ENCODE measurements at regions not wholly inside any gene's neighbourhood (a gene's known extent, or its start where the extent isn't known, plus 50 kb on each side); places are given as distances from the start of the nearest gene placed in this dataset.

DNA sequence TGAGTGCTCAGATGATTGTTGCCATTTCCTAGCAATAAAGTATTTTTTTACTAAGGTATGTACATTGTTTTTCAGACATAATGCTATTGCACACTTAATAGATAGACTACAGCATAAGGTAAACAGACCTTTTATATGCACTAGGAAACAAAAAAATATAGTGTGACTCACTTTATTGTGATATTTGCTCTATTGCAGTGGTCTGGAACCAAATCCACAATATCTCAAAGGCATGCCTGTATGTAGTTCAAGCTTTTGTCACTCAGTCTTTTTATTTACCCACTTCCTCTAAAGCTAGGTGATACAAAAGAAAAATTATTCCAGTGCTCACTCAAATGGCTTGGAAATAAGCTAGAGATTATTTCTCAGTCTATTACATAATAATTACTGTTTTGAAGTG, 209.9 kb upstream of the VEPH1 start:
- Histone ChIP-seq H3K36me3 (ENCODE audit: control insufficient read depth in 2 of 2, extremely low read depth in 1 of 2, insufficient read depth in 2 of 2, low read length in 2 of 2) (no peaks in the 10 kb centered on the region), H3K4me2 (ENCODE audit: control insufficient read depth, extremely low read depth, insufficient read depth, low read depth, low read length) (no peak overlapping the region), H4K20me1 (ENCODE audit: control insufficient read depth, extremely low read depth, insufficient read depth, low read length) (no peaks in the 10 kb centered on the region), H3K4me3 (ENCODE audit: control insufficient read depth in 2 of 3, extremely low read depth in 1 of 3, insufficient read depth in 2 of 3, low read depth in 1 of 3, low read length in 3 of 3) (no peak overlapping the region), H3K27ac (ENCODE audit: control insufficient read depth, insufficient read depth, low read length) (no peak overlapping the region), H3K27me3 (ENCODE audit: control insufficient read depth, extremely low read depth, insufficient read depth, low read length) (no peaks in the 10 kb centered on the region), H3K79me2 (ENCODE audit: control insufficient read depth, insufficient read depth, low read length) (no peaks in the 10 kb centered on the region), H2AFZ (ENCODE audit: control insufficient read depth, low read length) (no peak overlapping the region), H3K9me1 (ENCODE audit: control insufficient read depth, extremely low read depth, insufficient read depth, low read length) (no peaks in the 10 kb centered on the region), H3K9me3 (ENCODE audit: control insufficient read depth, low read depth, low read length) (no peaks in the 10 kb centered on the region), H3K4me1 (ENCODE audit: control insufficient read depth, extremely low read depth, insufficient read depth, low read length) (no peaks in the 10 kb centered on the region), H3K9ac (ENCODE audit: control insufficient read depth, extremely low read depth, insufficient read depth, low read length) (no peak overlapping the region)
- TF ChIP-seq, protein P1, sequence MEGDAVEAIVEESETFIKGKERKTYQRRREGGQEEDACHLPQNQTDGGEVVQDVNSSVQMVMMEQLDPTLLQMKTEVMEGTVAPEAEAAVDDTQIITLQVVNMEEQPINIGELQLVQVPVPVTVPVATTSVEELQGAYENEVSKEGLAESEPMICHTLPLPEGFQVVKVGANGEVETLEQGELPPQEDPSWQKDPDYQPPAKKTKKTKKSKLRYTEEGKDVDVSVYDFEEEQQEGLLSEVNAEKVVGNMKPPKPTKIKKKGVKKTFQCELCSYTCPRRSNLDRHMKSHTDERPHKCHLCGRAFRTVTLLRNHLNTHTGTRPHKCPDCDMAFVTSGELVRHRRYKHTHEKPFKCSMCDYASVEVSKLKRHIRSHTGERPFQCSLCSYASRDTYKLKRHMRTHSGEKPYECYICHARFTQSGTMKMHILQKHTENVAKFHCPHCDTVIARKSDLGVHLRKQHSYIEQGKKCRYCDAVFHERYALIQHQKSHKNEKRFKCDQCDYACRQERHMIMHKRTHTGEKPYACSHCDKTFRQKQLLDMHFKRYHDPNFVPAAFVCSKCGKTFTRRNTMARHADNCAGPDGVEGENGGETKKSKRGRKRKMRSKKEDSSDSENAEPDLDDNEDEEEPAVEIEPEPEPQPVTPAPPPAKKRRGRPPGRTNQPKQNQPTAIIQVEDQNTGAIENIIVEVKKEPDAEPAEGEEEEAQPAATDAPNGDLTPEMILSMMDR (optimal IDR thresholded peaks at IDR 0.05 in 1 of 3, IDR thresholded peaks at IDR 0.05 in 1 of 3, conservative IDR thresholded peaks at IDR 0.05 in 1 of 3; ENCODE audit: extremely low read depth in 1 of 3, insufficient read depth in 2 of 3, low read length in 3 of 3) = no peak
- no peak for TF ChIP-seq EZH2 (IDR thresholded peaks at IDR 0.05; ENCODE audit: low read length)
- DNase-seq (ENCODE audit: low read depth, low spot score) (no peak), FAIRE-seq (no peak)
- dilution Hi-C loops (cut with MboI; ENCODE audit: extremely low pct_ligation_motif_present, low sequenced_read_pairs) = no loop called here

DNA sequence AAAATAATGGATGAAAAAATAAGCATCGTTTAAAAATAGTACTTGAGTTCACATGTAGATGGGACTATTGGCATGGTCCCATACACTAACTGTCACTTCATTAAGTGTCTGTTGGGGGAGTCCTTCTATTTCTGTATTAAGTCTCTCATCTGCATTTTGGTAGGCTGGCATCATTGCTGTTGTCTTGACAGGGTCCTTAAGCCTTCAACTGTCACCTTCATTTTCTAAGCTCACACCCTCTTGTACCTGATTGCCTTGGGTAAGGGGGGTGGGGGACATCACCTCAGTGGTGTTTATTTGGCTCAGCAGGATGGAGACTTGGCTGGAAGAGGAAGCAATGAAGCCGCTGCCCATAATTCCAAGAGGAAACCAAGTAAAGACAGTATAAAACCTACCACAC, 202.0 kb upstream of the VEPH1 start:
- Histone ChIP-seq H3K36me3 (ENCODE audit: control insufficient read depth in 2 of 2, extremely low read depth in 1 of 2, insufficient read depth in 2 of 2, low read length in 2 of 2) (no peaks in the 10 kb centered on the region), H2AFZ (ENCODE audit: control insufficient read depth, low read length) (no peak overlapping the region), H3K4me2 (ENCODE audit: control insufficient read depth, extremely low read depth, insufficient read depth, low read depth, low read length) (no peak overlapping the region), H3K9me3 (ENCODE audit: control insufficient read depth, low read depth, low read length) (no peaks in the 10 kb centered on the region), H3K4me1 (ENCODE audit: control insufficient read depth, extremely low read depth, insufficient read depth, low read length) (no peaks in the 10 kb centered on the region), H3K27ac (ENCODE audit: control insufficient read depth, insufficient read depth, low read length) (no peak overlapping the region), H3K9ac (ENCODE audit: control insufficient read depth, extremely low read depth, insufficient read depth, low read length) (no peak overlapping the region), H3K4me3 (ENCODE audit: control insufficient read depth in 2 of 3, extremely low read depth in 1 of 3, insufficient read depth in 2 of 3, low read depth in 1 of 3, low read length in 3 of 3) (no peak overlapping the region), H3K79me2 (ENCODE audit: control insufficient read depth, insufficient read depth, low read length) (no peaks in the 10 kb centered on the region), H3K9me1 (ENCODE audit: control insufficient read depth, extremely low read depth, insufficient read depth, low read length) (no peaks in the 10 kb centered on the region), H3K27me3 (ENCODE audit: control insufficient read depth, extremely low read depth, insufficient read depth, low read length) (no peaks in the 10 kb centered on the region), H4K20me1 (ENCODE audit: control insufficient read depth, extremely low read depth, insufficient read depth, low read length) (no peaks in the 10 kb centered on the region)
- DNase-seq (ENCODE audit: low read depth, low spot score) = no peak
- FAIRE-seq = no peak
- TF ChIP-seq, protein P1 (optimal IDR thresholded peaks at IDR 0.05 in 1 of 3, IDR thresholded peaks at IDR 0.05 in 1 of 3, conservative IDR thresholded peaks at IDR 0.05 in 1 of 3; ENCODE audit: extremely low read depth in 1 of 3, insufficient read depth in 2 of 3, low read length in 3 of 3) = no peak
- TF ChIP-seq EZH2 (IDR thresholded peaks at IDR 0.05; ENCODE audit: low read length) = no peak
- dilution Hi-C loops (cut with MboI; ENCODE audit: extremely low pct_ligation_motif_present, low sequenced_read_pairs) = no loop called here
